Fibroblast of lung (primary cell): ENCODE measurements at regions not wholly inside any gene's neighbourhood (a gene's known extent, or its start where the extent isn't known, plus 50 kb on each side); places are given as distances from the start of the nearest gene placed in this dataset.

Experiments
- DNase-seq, 2 donors: peaks; one replicate each; pipeline versions ENCODE4 v3.0.0 to v3.0.0-alpha.2; 2010; ENCODE audit warnings: low read depth in 2 of 2
- H2AFZ ChIP-seq: 2 replicates; pipeline ENCODE4 v1.5.1; 2012; ENCODE audit warnings: low read length, control low read depth, inconsistent platforms
- H3K27ac ChIP-seq: 2 replicates; pipeline ENCODE4 v1.5.1; 2011; ENCODE audit warnings: low read length, control low read depth; ENCODE audit not compliant: insufficient read depth
- H3K27me3 ChIP-seq: 2 replicates; pipeline ENCODE4 v1.5.1; 2011; ENCODE audit warnings: mild to moderate bottlenecking, low read length; ENCODE audit not compliant: control insufficient read depth, insufficient read depth
- H3K36me3 ChIP-seq: 2 replicates; pipeline ENCODE4 v1.5.1; 2011; ENCODE audit warnings: low read length; ENCODE audit not compliant: control insufficient read depth, insufficient read depth
- H3K4me1 ChIP-seq: 2 replicates; pipeline ENCODE4 v1.5.1; 2011; ENCODE audit warnings: low read length; ENCODE audit not compliant: control insufficient read depth, insufficient read depth; ENCODE audit errors: extremely low read depth
- H3K4me2 ChIP-seq: 2 replicates; pipeline ENCODE4 v1.5.1; 2011; ENCODE audit warnings: low read length, control low read depth; ENCODE audit not compliant: insufficient read depth; ENCODE audit errors: extremely low read depth
- H3K4me3 ChIP-seq, 4 experiments: fragments of 200-600 bp in 1 of 4; sonication (generic) in 1 of 4; replicated peaks in 1 of 4; 2 replicates each; pipeline ENCODE4 v1.5.1; 2011 to 2016; ENCODE audit warnings: low read length in 4 of 4, low read depth in 3 of 4, mild to moderate bottlenecking in 3 of 4, control low read depth in 2 of 4, inconsistent platforms in 1 of 4, mixed read lengths in 1 of 4; ENCODE audit not compliant: insufficient read depth in 1 of 4; ENCODE audit errors: control extremely low read depth in 1 of 4
- H3K79me2 ChIP-seq: 2 replicates; pipeline ENCODE4 v1.5.1; 2012; ENCODE audit warnings: mild to moderate bottlenecking, low read length, inconsistent platforms; ENCODE audit not compliant: control insufficient read depth, insufficient read depth
- H3K9ac ChIP-seq: 2 replicates; pipeline ENCODE4 v1.5.1; 2011; ENCODE audit warnings: mild to moderate bottlenecking, low read length, control low read depth; ENCODE audit not compliant: insufficient read depth
- H3K9me3 ChIP-seq: 2 replicates; pipeline ENCODE4 v1.5.1; 2012; ENCODE audit warnings: low read depth, low read length; ENCODE audit not compliant: control insufficient read depth, insufficient read depth
- H4K20me1 ChIP-seq: 2 replicates; pipeline ENCODE4 v1.5.1; 2011; ENCODE audit warnings: low read length; ENCODE audit not compliant: control insufficient read depth, insufficient read depth; ENCODE audit errors: extremely low read depth
- CTCF ChIP-seq, 2 donors: IDR thresholded peaks in 1 of 2; conservative IDR thresholded peaks in 1 of 2; 1 replicate in 1 of 2; 2 replicates in 1 of 2; pipeline ENCODE4 v1.5.1; 2011 to 2012; ENCODE audit warnings: low read length in 2 of 2, control low read depth in 1 of 2, inconsistent platforms in 1 of 2, low read depth in 1 of 2, mild to moderate bottlenecking in 1 of 2
- EZH2 ChIP-seq: IDR thresholded peaks from 2 replicates; pipeline ENCODE4 v1.5.1; 2012; ENCODE audit warnings: low read length, control low read depth, mild to moderate bottlenecking; ENCODE audit errors: missing control alignments

GRCh38 chr12:58470266-58471010, 449.9 kb downstream of the LRIG3 start:
- Histone ChIP-seq H3K27ac (no peak overlapping the region), H3K79me2 (no peaks in the 10 kb centered on the region), H3K4me3 (no peak overlapping the region), H3K9ac (no peak overlapping the region), H3K36me3 (no peaks in the 10 kb centered on the region), H4K20me1 (no peaks in the 10 kb centered on the region), H3K4me2 (no peak overlapping the region), H3K9me3 (no peaks in the 10 kb centered on the region), H3K27me3 (no peaks in the 10 kb centered on the region), H2AFZ (no peak overlapping the region), H3K4me1 (no peaks in the 10 kb centered on the region)
- no peak for TF ChIP-seq CTCF (conservative IDR thresholded peaks at IDR 0.05 in 1 of 2, IDR thresholded peaks at IDR 0.05 in 1 of 2; ENCODE audit: low read depth in 1 of 2, low read length in 2 of 2)
- TF ChIP-seq EZH2 = no peak
- DNase-seq = no peak

GRCh38 chr12:58479401-58479800, 440.9 kb downstream of the LRIG3 start:
- Histone ChIP-seq H3K4me3 (no peak overlapping the region), H4K20me1 (no peaks in the 10 kb centered on the region), H3K27ac (no peak overlapping the region), H3K36me3 (no peaks in the 10 kb centered on the region), H3K4me2 (no peak overlapping the region), H3K27me3 (no peaks in the 10 kb centered on the region), H3K9me3 (no peaks in the 10 kb centered on the region), H3K79me2 (no peaks in the 10 kb centered on the region), H3K4me1 (no peaks in the 10 kb centered on the region), H3K9ac (no peak overlapping the region), H2AFZ (no peak overlapping the region)
- TF ChIP-seq EZH2 (no peak), CTCF (conservative IDR thresholded peaks at IDR 0.05 in 1 of 2, IDR thresholded peaks at IDR 0.05 in 1 of 2; ENCODE audit: low read depth in 1 of 2, low read length in 2 of 2) (no peak)
- DNase-seq = no peak

GRCh38 chr12:58481811-58482210, 438.5 kb downstream of the LRIG3 start:
- Histone ChIP-seq H3K79me2 (no peaks in the 10 kb centered on the region), H3K4me3 (no peak overlapping the region), H2AFZ (no peak overlapping the region), H4K20me1 (no peaks in the 10 kb centered on the region), H3K4me2 (no peak overlapping the region), H3K27me3 (no peaks in the 10 kb centered on the region), H3K27ac (no peak overlapping the region), H3K9ac (no peak overlapping the region), H3K36me3 (no peaks in the 10 kb centered on the region), H3K9me3 (no peaks in the 10 kb centered on the region), H3K4me1 (no peaks in the 10 kb centered on the region)
- no peak for TF ChIP-seq CTCF (conservative IDR thresholded peaks at IDR 0.05 in 1 of 2, IDR thresholded peaks at IDR 0.05 in 1 of 2; ENCODE audit: low read depth in 1 of 2, low read length in 2 of 2)
- no peak for TF ChIP-seq EZH2
- no peak for DNase-seq
